Lower leg skin (tissue), 4 donors: ENCODE measurements at regions not wholly inside any gene's neighbourhood (a gene's known extent, or its start where the extent isn't known, plus 50 kb on each side); places are given as distances from the start of the nearest gene placed in this dataset.
"Not testable (repeated sequence)": the region's sequence is repeated elsewhere in the genome, so short reads cannot be mapped to it uniquely, and the experiment has no call there.

Experiments used
- DNase-seq, 2 donors: peaks; one replicate each; pipeline ENCODE4 v3.0.0-alpha.2; 2019; ENCODE audit warnings: low spot score in 2 of 2
- H3K4me3 ChIP-seq: fragments of 200-600 bp; sonication (generic); 2 replicates; pipeline ENCODE4 v1.5.1; 2017; ENCODE audit warnings: mild to moderate bottlenecking, low read depth; ENCODE audit not compliant: poor library complexity, severe bottlenecking
- POLR2A ChIP-seq, 2 donors: fragments of 450-650 bp; IDR thresholded peaks; one replicate each; pipeline ENCODE4 v1.6.1; 2016 to 2017; ENCODE audit warnings: antibody characterized with exemption in 2 of 2, mild to moderate bottlenecking in 1 of 2, moderate library complexity in 1 of 2
- WGBS, 2 donors: methylation state at CpG; one replicate each; pipeline ENCODE4 v1.1.5; 2018; 5-methylcytosine and 5-hydroxymethylcytosine counted together
- intact Hi-C: fragments of 100-400 bp; cut with DNase I; formaldehyde crosslinking; loops from one replicate; pipeline ENCODE4 v1.15.0; 2023; ENCODE audit warnings: low total_unique reads
- TF ChIP-seq, protein P1 (sequence below), 3 donors: fragments of 450-650 bp; IDR thresholded peaks; one replicate each; pipeline ENCODE4 v1.5.1; 2016; ENCODE audit warnings: antibody characterized with exemption in 3 of 3, mild to moderate bottlenecking in 3 of 3, moderate library complexity in 2 of 3

DNA sequence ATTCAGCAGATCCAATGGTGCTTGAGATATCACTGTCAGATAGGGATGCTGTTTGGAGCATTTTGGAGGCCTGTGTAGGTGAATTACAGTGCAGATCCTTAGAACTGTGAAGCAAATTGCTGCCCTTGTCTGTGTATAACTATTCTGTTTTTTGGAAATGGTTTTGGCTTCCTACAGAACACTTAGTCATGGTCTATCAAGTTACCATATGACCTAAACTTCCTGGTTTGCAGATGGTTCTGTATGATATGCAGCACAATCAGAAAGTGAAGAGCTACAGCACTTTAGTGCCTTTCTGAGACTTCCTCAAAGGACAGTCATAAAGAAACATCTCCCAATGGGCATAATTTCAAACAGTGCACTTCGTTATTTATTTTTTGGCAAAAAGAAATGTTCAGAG, 688.6 kb downstream of the SH3BGRL start:
- WGBS, 2 donors: 32 to 44% methylated on average over 1 of the region's 1 CpG
- TF ChIP-seq POLR2A (IDR thresholded peaks at IDR 0.05): no peak
- TF ChIP-seq, protein P1, sequence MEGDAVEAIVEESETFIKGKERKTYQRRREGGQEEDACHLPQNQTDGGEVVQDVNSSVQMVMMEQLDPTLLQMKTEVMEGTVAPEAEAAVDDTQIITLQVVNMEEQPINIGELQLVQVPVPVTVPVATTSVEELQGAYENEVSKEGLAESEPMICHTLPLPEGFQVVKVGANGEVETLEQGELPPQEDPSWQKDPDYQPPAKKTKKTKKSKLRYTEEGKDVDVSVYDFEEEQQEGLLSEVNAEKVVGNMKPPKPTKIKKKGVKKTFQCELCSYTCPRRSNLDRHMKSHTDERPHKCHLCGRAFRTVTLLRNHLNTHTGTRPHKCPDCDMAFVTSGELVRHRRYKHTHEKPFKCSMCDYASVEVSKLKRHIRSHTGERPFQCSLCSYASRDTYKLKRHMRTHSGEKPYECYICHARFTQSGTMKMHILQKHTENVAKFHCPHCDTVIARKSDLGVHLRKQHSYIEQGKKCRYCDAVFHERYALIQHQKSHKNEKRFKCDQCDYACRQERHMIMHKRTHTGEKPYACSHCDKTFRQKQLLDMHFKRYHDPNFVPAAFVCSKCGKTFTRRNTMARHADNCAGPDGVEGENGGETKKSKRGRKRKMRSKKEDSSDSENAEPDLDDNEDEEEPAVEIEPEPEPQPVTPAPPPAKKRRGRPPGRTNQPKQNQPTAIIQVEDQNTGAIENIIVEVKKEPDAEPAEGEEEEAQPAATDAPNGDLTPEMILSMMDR (IDR thresholded peaks at IDR 0.05): no peak
- no peak for DNase-seq
- no peak overlapping the region for H3K4me3 ChIP-seq
- intact Hi-C loops: no loop called here

DNA sequence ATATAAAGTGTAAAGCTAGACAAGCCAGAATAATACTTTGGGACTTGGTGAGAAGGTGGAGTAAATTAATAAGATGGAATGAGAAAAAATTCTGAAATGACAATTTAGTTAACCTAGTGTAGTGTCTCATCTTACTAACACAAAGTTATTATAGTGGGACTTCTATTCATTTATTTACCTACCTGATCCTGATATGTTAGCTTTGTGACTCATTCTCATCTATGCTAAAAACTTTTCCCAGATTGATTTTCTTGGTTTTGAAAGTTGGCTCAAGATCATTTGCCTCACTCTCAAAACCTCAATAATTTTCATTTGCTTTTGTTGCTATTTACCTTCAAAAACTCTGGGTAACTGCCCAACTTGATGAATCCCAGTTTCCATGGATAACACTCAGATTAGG, 698.6 kb downstream of the SH3BGRL start:
- DNase-seq: no peak
- TF ChIP-seq, protein P1 (IDR thresholded peaks at IDR 0.05): no peak
- no peak for TF ChIP-seq POLR2A (IDR thresholded peaks at IDR 0.05)
- no peak overlapping the region for H3K4me3 ChIP-seq
- intact Hi-C loops: no loop called here

DNA sequence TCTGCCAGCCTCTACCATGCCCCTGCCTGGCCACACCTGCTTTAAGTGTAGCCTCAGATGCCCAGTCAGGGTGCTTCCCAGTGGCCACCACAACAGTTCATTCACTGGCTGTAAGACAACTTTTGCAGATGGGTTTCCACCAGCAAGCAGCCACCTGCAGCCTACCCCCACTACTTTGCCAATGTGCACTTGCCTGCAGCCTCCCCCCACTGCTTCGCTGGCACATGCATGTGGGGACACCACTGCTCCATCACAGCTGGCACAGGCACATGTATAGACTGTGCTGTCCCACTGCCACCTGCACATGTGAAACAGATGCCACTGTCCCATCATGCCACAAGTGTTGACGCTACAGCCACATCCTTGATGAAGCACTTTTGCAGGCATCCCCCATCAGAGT, 723.9 kb downstream of the SH3BGRL start:
- intact Hi-C loops: no loop called here
- WGBS, 2 donors: 81 to 100% methylated on average over 2 of the region's 2 CpGs
- DNase-seq: no peak
- H3K4me3 ChIP-seq: no peak overlapping the region
- TF ChIP-seq POLR2A (IDR thresholded peaks at IDR 0.05): no peak

DNA sequence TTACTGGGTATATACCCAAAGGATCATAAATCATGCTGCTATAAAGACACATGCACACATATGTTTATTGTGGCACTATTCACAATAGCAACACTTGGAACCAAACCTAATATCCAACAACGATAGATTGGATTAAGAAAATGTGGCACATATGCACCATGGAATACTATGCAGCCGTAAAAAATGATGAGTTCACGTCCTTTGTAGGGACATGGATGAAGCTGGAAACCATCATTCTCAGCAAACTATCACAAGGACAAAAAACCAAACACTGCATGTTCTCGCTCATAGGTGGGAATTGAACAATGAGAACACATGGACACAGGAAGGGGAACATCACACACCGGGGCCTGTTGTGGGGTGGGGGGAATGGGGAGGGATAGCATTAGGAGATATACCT, 744.0 kb downstream of the SH3BGRL start:
- H3K4me3 ChIP-seq, intact Hi-C loops, DNase-seq: not testable (repeated sequence)
- 90 to 93% methylated on average over 5 of the region's 5 CpGs for WGBS, 2 donors

DNA sequence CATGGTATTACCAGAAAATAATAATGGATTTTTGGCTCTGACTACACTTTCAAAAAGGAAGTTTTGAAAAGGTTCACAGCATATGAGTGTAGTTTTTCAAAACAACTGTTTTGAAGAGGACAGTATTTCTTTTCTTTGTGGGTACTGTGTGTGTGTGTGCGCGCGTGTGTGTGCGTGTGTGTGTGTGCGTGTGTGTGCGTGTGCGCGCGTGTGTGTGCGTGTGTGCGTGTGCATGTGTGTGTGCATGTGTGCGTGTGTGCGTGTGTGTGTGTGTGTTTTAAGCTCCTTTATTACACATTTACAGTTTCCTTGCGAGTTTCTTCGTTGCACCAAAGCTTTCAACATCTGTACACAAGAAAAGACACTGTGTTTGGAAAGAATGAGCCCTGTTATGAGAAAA, 755.4 kb downstream of the SH3BGRL start:
- intact Hi-C loops: no loop called here
- WGBS, 2 donors: 74 to 83% methylated on average over 15 of the region's 15 CpGs
- DNase-seq: no peak
- TF ChIP-seq, protein P1 (IDR thresholded peaks at IDR 0.05): no peak
- no peak for TF ChIP-seq POLR2A (IDR thresholded peaks at IDR 0.05)
- no peak overlapping the region for H3K4me3 ChIP-seq

DNA sequence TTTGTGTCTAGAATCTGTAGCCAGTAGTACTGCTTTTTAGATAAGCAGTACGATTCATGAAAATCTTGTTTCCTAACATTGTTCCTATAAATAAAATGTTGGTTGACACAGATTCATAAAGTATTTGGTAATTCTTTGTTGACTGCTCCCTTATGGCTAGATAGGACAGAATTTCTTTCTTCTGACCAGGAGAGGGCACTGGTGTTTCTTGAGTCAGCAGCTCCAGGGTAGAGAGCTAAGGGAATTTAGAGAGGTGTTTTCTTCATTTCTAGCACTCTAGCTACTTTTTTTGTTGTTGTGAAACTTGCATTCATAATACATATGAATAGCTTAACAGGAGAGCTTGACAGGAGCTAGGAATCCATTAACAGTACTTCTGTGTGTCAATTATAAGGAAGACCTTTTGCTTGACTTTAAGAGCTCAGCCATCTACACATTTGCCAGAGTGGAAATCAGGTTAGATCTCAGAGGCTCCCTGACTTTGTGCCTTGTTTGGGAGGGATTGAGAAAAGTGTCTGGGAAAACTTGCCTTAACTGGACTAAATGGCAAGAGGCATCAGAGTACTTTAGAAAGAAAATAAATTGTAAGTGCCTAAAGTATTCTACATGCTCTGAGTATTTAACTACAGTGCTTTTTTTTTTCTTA, 756.1 kb downstream of the SH3BGRL start:
- no peak for DNase-seq
- H3K4me3 ChIP-seq: no peak overlapping the region
- TF ChIP-seq, protein P1 (IDR thresholded peaks at IDR 0.05): no peak
- TF ChIP-seq POLR2A (IDR thresholded peaks at IDR 0.05): no peak
- intact Hi-C loops: no loop called here
- whole genome bisulfite sequencing, 2 donors: 3 to 4% methylated on average over 1 of the region's 1 CpG

DNA sequence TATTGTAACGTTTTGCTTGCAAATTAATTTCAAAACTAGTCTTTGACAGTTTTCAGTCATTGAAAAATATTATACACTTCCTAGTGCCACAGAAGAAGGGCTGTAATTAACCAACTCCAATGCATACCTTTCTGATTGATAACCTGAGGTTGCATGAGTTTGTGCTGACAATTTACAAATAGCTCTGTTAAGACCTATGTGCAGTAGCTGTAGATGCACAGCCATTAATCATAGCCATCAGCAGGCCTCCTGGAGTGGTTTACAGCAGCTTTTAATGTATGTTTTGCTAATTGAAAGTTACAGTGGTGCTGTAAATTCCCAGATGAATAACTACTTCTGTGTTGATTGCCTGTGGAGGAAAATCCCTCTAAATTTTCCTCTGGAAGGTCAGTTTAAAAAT, 758.1 kb downstream of the SH3BGRL start:
- DNase-seq: no peak
- 24 to 33% methylated on average over 1 of the region's 1 CpG for WGBS, 2 donors
- no peak overlapping the region for H3K4me3 ChIP-seq
- no peak for TF ChIP-seq POLR2A (IDR thresholded peaks at IDR 0.05)
- TF ChIP-seq, protein P1 (IDR thresholded peaks at IDR 0.05): no peak
- intact Hi-C loops: no loop called here

DNA sequence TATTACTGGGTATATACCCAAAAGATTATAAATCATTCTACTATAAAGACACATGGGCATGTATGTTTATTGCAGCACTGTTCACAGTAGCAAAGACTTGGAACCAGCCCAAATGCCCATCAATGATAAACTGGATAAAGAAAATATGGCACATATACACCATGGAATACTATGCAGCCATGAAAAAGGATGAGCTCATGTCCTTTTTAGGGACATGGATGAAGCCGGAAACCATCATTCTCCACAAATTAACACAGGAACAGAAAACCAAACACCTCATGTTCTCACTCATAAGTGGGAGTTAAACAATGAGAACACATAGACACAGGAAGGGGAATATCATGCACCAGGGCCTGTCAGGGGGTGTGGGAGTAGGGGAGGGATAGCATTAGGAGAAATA, 772.5 kb downstream of the SH3BGRL start:
- WGBS, 2 donors: 82 to 96% methylated on average over 1 of the region's 1 CpG
- H3K4me3 ChIP-seq, DNase-seq, intact Hi-C loops: not testable (repeated sequence)
